Inferior parietal cortex (tissue), 1 donor: ENCODE measurements at regions not wholly inside any gene's neighbourhood (a gene's known extent, or its start where the extent isn't known, plus 50 kb on each side); places are given as distances from the start of the nearest gene placed in this dataset.
"Not testable (repeated sequence)": the region's sequence is repeated elsewhere in the genome, so short reads cannot be mapped to it uniquely, and the experiment has no call there.

Experiments
- DNase-seq: peaks from one replicate; pipeline ENCODE4 v3.0.0-alpha.2; 2016; ENCODE audit errors: extremely low spot score

DNA sequence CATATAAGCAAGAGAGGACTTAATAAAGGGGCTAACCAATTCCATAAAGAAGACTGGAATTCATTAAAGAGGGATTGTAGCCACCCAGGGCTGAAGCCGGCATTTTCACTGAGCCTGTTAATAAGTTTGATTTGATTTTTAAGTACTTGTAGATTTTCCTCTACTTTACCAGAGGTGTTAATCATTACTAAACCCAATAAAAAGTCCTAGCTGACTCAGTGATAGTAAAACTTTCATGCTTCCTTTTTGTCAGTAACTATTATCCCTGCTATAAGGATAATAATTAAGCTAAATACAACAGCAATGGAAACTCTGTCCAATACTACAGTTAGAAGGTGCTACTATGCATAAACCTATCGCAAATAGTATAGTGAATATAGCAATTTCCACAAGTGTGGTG lies 260.2 kb downstream of the CEMIP2 start:
- DNase-seq, result not testable (repeated sequence)

DNA sequence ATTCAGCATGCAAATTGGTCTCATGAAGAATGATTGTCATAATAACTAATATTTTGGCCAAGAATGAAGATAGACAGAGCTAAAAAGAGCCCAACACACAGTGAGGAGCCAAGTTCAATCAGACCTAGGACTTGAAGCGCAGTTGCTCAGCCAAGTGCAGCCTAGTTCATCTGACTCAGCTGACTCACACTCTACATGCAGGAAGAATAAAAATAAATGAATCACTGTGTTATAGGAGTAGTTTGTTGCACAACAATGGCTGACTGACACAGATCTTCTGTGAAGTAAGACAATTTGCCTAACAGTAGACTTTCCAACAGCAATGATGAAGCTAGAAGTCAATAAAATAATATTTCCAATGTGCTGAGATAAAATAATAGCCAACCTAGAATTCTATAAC lies 261.5 kb downstream of the CEMIP2 start:
- DNase-seq, result peak; percentile 11

DNA sequence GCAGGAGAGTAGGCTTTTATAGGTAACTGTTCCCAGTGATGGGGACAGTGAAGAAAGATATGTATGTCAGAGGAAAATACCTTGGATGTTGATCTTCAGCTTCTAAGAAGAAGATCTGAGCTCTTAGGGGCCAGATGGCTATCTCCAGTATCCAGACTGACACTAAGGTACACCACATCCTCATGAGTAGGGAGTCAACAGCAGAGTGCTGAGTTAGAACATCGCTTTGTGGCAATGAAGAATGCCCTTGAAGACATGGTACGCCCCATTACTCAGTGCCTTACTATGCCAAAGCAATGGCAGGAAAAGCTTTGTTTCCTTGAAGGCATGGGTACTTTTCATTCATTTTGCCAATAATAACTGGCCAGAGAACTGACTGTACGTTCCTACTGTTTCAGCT lies 263.7 kb downstream of the CEMIP2 start:
- DNase-seq, result no peak

DNA sequence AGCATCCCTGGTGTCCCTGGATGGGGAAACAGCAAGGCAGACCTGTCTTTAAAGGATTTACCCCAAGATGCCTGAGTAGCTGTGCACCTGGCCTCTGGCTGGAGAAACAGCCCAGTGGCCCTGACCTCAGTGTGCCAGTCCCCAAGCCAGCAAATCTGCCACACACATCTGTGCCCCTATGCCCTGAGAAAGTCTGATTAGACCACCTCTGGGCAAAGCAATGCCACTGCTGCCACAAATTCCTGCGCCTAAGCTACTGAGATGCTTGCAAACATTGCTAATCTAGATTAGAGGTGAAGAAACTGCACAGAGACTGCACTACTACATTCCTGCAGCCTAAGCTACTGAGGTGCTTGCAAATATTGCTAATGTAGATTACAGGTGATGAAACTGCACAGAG lies 269.6 kb downstream of the CEMIP2 start:
- no peak for DNase-seq

DNA sequence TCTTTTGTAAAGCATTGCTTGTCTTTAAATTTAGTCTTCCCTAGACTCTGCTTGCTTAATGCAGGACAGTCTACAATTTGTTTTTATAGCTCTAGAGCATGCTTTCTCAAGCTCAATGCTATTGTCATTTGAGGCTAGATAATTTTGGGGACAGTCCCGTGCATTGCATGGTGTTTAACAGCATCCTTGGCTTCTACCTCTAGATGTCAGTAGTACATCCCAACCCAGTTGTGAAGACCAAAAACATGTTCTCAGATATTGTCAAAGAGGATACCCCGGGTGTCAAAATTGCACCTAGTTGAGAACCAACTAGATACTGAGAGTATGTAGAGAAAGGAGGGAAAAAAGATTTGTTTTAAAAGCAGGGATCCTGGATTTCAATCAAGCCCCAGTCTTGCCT lies 277.5 kb downstream of the CEMIP2 start:
- DNase-seq, result peak; percentile 15

DNA sequence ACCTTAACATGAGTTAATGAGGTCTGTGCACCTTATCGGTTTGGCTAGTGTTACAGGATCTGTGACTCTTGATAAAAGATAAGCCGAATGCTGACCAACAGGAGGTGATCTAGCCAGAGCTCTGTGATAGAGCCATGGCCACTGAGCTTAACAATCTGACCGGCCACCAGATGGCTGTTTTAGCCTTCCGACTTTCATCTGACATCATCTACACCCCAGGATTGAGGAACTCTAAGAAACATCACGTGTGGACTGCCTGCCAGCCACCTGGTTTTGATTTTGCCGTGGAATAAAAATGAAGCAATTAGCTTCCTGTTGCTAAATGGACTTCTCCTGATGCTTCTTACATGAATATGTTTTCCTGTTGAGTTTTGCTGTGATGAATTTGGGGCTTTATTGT lies 281.3 kb downstream of the CEMIP2 start:
- no peak for DNase-seq

DNA sequence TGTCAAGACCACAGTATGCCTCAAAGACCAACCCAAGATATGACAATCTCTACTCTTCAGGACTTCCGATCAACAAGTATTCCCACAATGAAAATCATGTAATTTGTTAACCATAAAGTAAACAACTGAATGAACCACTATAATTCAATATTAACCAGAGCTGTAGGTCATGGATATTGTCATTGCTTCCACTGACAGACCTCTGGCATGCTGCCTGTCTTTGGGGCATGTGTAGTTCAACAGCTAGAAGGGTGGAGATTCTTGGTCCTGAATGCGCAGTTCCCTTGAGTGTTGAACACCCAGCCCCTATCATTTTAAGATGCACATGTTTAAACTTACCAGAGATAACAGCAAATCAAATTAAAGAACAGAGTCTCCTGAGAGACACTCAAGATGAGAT lies 283.0 kb downstream of the CEMIP2 start:
- no peak for DNase-seq

DNA sequence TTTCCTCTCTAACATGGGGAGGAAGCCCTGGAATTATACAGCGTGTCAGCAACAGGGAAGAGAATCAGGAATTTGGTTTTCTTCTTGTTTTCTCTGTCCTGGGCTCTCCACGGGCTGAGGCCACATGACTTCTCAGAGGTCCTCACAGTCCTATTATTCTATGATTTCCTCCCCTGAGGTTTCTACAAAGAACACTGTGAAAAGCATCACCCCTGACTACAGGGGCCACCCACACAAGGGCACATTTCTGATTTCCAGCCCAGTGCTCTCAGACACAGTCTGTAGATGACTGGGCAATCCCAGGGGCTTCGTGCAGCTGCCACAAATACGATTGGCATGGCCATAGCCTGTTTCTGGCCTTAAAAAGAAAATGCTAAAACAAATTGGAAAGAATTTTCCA lies 284.9 kb downstream of the CEMIP2 start:
- no peak for DNase-seq

DNA sequence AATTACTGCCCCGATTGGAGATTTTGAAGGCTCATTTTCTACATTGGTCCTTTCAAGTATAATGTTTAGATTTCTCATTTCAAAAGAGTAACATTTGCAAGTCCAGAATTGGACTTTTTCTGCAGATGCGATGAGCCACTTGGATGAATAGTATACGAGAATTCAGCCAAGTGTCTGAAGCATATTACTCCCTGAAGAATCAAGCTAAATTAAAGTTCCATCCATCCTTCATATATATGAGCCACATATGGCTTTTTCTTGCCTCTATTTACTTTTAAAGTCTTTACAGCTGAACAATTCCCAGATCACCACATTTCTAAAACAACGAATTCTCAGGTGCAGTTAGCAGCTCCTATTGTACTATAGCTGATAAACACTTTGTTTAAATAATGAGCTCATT lies 288.7 kb downstream of the CEMIP2 start:
- no peak for DNase-seq

DNA sequence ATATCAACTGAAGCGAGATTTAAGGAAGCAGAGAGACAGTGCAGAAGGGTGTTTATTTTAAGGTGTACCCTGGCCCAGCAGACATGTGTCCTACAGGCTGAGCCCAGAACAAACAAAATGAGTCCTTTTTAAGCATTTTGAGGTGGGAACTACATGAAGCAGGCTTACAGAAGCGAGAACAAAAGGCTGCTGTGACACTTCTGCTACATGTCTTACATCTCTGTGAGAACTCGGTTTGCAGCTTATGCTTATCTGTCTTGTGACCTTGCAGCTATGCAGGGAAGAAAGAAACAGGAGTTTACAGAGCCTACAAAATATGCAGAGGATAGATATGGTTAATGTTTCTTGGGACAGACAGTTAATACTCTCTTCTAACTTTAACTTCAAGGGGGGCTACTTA lies 295.9 kb downstream of the CEMIP2 start:
- DNase-seq, result no peak

DNA sequence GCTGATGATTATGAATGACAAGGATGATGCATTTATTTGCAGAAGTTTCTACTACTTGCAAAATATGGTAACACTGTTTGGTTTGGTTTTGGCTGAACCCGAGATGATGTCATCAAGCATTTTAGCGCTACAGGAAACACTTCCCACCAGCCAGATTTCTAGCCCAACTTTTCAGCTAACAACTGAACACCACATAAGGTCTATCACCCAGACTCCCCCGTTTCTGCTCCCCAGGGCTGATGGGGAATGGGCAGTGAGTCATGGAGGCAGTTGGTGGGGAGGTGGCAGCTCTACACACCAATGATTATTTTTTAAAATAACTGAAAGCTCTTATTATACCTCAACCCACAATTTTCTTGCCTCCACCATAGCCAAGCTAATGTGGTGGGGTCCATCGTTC lies 302.9 kb downstream of the CEMIP2 start:
- no peak for DNase-seq

DNA sequence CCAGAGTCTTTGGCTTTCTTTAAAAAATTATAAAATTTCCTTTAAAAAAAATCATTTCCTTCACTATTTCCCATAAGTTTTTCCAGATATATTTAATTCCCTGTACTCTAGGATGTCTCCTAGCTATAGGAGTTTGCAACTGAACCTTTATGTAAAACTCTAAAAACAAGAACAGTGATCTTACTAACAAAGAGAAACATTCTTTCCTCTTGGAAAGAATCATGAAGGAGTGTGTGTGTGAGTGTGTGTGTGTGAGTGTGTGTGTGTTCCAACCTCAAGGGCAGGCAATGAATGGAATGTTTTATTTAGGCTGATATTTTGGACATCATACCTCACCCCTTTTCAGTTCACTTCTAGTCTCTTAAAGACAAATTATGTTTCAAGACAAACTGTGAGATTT lies 309.2 kb downstream of the CEMIP2 start:
- DNase-seq, result no peak

DNA sequence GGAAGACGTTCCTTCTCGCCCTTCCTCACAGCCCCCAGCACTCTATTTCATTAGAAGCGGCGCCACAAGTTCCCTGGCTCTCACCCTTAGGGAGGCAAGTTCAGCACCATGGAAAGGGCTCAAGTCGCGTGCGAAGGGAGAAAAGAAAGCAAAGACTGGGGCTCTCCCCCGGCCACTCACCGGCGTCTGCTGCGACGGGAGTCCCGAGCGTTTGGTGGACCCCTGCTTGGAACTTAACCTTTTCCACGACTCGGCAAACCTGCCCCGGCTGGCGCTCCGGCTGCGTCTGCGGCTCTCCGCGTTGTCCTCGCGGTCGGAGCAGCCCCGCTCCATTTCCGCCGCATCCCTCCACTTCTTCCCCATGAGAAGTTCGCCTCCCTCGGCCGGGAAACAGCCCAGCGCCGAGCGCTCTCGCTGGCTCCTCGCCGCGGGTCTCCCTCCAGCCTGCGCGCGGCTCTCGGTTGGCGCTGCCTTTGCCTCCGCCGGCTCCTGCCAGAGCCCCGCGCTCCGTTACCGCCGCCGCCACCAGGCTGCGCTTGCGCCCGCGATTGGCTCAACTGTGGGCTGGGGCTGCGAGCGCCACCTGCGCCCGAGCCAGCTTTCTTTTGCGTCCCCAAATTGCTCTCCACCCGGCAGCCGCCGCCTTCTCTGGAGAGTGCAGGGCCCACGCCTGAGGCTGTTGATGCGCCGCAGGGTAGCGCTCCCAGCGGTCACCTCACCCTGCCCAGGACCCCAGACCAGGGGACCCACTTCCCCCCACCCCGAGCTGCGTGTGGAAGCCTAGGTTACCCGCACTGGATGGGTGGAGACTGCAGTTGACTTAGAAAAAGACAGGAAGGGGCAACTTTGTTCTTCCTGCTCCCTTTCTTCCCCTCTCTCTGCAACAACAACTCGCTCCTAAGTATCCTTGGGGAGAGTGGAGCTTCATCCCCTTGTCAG lies 321.6 kb downstream of the CEMIP2 start:
- peak; percentile 20 for DNase-seq

DNA sequence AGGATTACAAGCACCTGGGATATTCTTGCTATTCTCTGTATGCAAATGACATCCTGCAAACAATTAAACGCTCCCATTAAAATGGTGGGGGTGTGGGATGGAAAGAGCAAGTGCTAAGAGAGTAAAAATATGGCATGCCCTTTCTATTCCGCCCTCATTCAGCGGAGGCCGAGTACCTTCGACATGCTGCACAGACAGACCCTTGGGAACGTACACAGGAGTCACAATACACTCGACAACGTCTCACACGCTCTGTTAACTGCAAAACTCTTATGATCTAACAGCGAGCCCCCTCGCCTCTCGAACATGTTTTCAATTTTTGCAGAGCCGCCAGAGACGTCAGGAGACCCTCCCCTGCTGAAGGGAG lies 322.2 kb downstream of the CEMIP2 start:
- no peak for DNase-seq

DNA sequence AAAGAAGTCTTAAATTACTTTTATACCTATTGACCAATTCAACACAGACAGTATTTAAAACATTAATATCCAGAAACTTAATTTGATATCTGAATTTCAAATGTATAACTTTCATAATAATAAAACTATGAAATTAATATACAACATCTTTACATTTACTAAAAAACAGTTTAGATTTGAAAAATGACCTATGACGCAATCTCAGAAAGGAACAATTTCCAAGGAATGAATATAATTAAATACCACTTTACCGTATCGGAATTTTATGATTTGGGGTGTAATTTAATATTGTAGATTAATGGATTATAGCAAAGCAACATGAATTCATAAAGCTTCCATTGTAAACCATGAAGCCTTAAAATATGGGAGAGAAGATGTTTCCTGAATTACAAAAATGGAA lies 321.5 kb upstream of the TRPM3 start:
- DNase-seq, result no peak

DNA sequence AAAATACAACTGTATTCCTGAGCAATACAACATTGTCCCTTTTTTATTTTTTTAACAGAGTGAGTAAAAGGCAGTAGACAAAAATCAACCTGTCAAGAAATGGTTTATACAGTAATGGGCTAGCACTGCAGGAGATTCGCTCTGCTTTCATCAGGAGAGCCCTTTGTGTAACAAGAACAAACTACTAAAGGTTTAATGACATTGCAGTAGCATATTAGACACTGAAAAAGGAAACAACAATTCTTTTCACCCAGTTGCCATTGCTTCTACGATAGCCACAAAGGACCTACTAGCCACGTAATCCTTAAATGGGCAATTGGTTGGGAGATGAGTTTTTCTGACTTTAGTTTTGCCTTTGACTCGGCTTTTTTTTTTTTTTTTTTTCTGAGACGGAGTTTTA lies 319.8 kb upstream of the TRPM3 start:
- no peak for DNase-seq

DNA sequence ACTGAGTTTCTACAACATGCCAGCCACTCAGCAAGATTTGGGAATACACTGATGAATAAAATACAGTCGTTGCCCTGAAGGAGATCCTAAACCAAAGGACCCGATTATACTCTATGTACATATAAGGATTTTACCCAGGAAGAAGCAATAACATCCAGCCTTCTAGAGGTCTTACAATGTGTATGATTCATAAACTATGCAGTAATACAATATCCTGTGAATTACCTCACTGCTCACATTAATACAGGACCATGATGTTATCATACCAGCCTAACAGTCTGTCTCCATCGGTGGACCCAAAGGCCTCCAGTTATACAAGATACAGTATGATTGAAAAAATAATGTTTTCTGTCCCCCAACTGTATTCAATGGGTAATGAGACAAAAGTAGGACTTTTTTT lies 310.5 kb upstream of the TRPM3 start:
- DNase-seq, result no peak

DNA sequence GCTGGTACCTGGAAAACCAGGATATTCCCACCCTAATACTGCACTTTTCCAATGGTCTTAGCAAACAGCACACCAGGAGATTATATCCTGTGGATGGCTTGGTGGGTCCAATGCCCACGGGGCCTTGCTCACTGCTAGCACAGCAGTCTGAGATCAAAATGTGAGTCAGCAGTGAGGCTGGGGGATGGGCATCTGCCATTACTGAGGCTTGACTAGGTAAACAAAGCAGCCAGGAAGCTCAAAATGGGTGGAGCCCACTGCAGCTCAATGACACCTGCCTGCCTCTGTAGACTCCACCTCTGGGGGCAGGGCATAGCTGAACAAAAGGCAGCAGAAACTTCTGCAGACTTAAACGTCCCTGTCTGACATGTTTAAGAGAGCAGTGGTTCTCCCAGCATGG lies 285.9 kb upstream of the TRPM3 start:
- DNase-seq, result not testable (repeated sequence)

DNA sequence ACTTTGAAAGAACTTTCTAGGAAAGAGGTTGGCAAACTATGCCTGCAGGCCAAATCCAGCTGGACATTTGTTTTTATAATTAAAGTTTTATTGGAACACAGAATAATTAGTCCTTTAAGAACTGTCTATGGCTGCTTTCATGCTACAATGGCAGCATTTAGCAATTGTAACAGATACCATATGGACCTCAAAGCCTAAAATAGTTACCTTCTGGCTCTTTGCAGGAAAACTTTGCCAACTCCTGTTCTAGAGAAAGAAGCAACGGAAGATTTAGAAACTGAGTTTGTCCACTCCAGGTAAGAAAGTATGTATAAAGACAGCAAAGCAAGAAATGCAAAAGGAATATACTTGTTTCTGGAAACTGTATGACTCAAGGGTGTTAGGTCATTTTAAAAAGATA lies 281.7 kb upstream of the TRPM3 start:
- peak; percentile 30 for DNase-seq

DNA sequence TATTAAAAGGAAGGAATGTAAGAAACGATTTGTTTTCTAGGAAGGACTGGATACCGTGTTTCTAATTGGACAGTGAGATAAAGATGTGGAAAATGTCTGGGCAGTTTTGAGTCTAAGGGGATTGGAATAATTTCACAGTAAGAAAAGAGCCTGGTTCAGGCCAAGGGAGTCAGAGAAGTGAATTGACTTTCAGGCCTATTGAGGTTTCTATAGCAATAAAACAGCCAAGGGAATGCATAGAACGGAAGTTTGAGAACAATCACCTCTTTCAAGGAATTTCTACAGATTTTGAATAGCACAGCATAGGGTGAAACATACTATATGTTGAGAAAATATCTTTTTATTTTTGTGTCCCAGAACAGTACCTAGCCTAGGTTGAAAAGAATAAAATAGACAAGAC lies 271.6 kb upstream of the TRPM3 start:
- DNase-seq, result no peak

DNA sequence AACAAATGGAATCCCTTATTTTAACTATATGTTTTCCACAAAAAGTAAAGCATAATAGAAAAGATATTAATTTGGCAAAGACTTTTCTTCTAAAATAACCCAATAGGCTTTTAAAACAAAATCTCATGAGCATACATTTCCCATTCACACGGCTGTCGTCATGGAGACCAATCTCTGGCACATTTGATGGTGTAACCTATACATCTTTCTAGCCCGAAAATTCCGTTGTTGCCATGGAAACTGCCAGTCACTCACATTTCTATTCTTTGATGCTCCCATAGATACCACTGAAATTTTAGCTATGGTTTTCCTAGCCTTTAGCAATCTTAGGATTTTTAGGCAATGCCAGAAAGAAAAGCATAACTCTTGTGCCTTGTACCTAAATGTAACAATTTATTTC lies 262.9 kb upstream of the TRPM3 start:
- DNase-seq, result peak; percentile 58

DNA sequence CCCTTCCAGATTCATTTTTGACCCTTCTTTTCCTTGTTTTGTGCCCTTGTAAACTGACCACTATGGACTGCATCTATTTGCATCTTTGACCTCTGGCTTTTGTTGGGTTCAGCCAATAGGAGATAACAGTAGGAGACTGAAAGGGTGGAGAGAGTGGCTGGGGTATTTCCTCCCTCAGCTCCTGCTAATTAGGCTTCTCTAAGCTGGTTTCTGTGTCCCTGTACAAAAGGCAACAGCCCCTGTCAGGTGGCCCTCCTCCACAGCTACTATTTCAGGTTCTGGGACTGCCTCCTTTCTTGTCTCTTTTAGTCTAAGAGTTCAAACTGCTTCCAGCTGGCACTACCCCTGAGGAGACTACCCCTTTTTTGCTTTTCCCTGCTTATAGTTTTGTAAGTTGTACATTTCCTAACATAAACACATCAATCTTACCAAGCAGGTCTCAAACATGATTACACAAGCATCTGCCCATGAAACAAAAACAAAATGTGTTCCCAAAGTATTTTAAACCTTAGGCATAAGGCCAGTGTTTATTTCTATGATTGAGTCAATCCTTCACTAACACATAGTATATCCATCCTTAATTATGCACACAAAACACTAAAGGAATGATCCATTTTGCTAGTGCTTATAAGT lies 262.0 kb upstream of the TRPM3 start:
- DNase-seq, result no peak

DNA sequence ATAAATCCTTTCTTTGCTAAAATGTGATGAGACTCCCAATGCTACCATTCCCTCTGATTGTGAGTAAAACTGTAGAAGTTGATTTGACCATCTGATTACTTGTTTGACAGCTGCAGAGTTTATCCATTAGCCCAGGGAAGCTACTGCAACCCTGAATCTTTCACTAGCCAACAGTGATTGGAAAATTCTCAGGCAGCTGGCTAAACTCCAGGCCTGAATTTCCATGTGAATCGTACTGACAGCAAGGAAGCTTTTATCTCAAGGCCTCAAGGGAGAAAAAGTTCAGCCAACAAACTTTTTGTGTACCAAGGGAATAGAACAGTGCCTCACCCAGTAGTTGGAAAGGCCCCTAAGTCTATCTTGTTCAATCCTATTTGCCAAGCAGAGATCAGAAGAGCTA lies 246.7 kb upstream of the TRPM3 start:
- peak; percentile 22 for DNase-seq
